ENCODE measurements at regions not wholly inside any gene's neighbourhood (a gene's known extent, or its start where the extent isn't known, plus 50 kb on each side); places are given as distances from the start of the nearest gene placed in this dataset.

DNA sequence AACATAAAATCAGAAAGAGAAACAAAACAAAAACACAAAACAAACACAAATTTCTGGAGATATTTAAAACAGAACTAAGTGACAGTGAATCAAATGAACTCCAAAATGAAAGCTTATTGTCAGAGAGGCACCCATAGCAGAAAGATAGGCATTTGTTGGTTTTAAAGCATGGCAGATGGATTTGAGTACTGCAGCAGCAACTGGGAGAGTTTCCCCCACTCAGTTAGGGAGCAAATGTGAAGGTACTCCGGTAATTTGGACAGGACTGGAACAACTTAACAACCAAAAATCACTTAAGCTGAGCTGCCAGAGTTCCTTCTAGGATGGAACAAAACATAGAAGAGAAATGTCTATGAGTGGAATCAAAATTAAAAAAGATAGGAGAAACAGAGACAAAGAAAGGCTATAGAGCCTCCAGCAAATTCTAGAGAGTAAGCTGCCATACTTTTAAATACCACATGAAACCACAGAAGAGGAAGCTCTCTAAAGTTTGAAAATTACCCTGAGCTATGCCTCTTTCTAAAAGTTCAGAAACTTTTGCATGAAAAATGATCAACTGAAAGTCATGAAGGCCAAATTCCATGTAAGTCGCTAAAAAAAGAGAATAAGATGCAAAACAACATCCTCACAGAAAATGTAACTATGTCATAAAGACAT, 1248.3 kb upstream of the USP15 start:
- no peak for DNase-seq (ENCODE audit: low read depth in 2 of 2)

DNA sequence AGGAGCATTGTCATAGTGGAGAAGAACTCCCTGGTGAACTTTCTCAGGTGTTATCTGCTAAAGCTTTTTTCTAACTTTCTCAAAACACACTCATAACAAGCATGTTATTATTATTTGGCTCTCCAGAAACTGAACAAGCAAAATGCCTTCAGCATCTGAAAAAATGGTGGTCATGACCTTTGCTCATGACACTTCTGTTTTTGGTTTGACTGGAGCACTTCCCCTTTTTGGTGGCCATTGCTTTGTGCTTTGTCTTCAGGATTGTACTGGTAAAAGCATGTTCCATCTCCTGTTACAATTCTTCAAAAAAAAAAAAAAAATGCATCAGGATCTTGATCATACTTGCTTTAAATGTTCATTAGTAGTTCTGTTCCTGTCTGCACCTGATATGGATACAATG, 1241.6 kb upstream of the USP15 start:
- DNase-seq (ENCODE audit: low read depth in 2 of 2) = no peak

DNA sequence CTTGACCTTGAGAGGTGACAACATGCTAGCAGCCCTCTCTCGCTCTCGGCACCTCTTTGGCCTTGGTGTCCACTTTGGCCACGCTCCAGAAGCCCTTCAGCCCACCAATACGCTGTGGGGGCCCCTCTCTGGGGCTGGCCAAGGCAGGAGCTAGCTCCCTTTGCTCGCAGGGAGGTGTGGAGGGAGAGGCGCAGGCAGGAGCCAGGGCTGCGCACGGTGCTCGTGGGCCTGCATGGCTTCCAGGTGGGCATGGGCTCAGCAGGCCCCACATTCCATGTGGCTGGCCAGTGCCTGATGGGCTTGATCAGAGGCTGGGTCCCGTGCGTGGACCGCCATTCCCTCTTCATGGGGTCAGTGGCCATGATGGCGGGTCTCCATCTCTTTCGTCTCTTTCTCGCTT, 1237.0 kb upstream of the USP15 start:
- DNase-seq (ENCODE audit: low read depth in 2 of 2) = no peak

DNA sequence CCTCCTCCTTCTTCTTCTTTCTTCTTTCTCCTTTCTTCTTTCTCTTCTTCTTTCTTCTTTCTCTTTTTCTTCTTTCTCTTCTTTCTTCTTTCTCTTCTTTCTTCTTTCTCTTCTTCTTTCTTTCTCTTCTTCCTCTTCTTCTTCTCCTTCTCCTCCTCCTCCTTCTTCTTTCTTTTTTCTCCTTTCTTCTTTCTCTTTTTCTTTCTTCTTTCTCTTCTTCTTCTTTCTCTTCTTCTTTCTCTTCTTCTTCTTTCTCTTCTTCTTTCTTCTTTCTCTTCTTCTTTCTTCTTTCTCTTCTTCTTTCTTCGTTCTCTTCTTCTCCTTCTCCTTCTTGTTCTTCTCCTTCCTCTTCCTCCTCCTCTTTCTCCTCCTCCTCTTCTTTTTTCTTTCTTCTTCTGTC, 1230.7 kb upstream of the USP15 start:
- no peak for DNase-seq (ENCODE audit: low read depth in 2 of 2)

DNA sequence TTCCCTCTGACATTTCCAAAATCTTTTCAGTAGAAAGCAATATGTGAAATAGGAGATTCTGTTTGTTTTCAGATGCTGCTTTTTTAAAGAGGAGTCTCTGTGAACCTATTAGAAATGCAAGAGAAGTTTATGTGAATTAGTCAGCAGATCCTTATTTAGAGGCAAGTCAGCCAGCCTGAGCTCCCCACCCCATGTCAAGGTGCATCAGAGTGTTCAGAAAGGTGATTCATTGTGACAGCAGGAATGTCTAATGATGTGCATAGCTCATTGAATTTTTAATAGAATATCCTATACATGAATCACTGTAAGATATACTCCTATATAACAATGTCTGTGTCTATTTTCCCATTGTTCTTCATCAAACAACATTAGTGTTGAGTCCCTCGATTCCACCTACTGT, 1222.4 kb upstream of the USP15 start:
- no peak for DNase-seq (ENCODE audit: low read depth in 2 of 2)

DNA sequence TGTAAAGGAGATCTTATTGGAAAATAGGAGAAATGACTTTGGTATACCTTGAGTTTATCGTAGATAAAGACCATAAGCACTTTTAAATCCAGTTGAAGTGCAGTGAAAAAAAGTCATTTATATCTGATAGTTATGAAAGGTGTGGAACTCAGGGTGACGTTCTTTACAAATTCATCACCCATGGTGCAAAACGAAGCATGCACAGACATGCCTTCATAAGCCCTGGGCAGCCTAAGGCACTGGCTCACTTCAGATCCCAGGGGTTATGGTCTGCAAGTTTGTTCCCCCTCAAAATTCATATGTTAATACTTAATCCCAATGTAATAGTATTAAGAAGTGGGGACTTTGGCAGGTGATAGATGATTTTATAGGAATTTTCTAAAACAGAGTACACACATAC, 1216.4 kb upstream of the USP15 start:
- no peak for DNase-seq (ENCODE audit: low read depth in 2 of 2)

DNA sequence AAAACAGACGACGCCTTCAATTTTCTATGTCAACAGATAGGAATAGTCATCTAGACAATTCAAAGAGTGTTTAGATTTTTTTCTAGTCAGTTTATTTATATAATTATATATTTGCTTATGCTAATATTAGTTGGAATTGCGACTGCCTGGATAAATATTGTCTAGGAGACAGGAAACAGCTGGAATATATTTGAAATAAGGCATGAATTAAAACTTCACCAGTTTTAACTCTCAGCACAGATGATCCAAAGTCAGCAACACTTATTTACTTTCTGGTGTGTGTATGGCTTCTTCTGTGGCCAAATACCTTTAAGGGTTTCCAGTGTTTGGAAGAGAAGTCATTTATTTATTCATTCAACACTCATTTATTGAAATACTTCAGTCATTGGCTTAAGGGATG, 1215.4 kb upstream of the USP15 start:
- DNase-seq (ENCODE audit: low read depth in 2 of 2) = no peak

DNA sequence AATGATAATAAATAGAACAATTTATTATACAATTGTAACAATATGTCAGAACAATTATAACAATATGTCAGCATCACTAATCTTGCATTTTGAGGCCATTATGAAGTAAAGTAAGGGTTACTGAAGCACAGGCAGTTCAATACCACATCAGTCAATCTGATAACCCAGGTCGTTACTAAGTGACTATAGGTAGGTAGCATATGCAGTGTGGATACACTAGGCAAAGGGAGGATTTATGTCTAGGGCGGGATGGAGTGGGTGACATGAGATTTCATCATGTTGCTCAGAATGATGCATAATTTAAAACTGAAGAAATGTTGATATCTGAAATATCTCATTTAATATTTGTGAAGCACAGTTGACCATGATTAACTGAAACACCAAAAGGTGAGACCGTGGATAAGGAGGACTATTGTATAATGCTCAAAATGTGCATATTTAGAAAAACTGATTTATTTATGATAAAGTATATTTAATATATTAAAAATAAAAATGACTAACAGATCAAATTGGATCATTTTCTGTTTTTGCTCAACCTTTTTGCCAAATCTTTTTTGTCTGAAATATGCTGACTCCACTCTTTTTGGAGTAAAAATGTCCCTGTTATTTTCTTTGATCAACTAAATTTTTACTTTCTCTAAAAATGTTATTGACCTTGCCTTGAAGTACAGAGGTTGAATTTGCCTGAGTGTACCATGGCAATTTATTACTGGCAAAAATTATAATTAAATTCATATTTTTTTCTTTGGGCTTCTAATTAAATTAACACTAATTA, 1189.4 kb upstream of the USP15 start:
- no peak for DNase-seq (ENCODE audit: low read depth in 2 of 2)

DNA sequence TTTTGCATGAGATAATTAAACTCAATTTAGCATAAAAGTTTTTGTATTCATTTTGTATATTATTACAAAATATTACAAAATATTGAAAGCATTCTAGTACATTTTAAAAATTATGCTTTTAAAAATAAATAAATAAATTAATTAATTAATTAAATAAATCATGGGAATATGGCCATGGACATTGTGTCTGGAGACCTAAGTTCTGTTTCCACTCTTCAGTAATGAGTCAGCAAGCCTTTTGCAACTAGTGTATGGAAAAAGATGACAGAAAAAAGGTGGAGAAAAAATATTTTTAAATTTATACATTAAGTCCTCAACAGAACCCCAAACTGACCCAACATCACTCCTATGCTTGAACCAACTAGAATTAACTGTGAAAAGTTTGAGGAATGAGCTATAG, 1187.5 kb upstream of the USP15 start:
- no peak for DNase-seq (ENCODE audit: low read depth in 2 of 2)

DNA sequence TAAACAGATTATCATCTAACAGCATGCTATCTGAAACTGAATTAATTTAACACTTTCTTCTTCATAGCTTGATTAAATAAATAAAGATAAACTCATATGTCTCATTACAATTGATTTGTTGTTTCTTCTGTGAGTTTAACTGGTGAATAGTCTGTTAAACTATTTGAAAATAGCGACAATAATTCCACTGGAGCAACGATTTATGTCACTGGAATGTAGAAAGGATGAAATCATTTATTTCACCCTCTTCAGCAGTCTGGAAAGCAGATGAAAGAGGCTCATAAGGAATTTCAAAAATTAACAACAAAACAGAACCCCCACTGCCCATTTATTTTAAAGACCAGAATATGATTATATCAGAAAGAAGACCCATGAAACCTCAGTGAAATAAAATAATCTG, 1165.1 kb upstream of the USP15 start:
- DNase-seq (ENCODE audit: low read depth in 2 of 2) = no peak

DNA sequence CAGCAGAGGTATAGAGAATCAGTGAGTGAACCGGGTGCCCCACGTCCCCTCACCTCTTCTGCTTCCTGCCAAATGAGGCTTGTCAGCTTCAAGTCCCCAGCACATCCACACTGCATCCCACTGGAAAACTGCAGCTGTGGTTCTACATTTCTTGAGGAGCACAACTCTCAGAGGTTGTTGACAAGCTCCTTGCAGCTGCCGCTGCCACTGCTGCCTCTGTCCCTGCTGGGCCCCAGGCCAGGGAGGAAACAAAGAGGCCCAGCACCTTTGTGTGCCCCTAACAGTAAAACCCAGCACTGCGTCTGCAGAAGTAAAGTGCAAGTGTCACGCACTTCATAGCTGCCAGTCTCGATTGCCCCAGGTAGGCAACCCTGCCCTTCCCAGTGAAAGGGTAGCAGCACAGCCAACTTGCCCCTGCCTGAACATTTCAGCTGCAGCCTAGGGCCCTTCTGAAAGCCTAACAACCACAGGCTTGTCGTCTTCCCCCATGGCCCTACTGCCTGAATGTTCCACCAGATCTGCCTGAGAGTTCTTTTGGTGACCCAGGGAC, 1162.1 kb upstream of the USP15 start:
- DNase-seq (ENCODE audit: low read depth in 2 of 2) = no peak

DNA sequence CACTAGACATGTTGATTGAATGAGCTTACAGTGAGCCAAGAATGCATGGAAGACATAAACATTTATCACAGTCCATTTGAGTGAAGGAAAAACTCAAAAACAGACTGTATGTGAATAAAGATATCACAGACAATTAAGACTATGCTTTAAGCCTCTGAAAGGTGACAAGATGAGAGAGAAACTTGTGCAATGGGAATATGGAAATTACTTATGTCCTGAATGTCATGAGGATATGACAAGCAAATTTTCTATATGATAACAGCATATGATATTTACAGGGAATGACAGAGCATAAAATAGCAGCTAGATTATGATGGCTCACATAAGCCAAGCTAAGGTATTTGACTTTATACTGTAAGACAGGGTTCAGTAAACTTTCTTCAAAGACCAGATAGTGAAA, 1153.1 kb upstream of the USP15 start:
- DNase-seq (ENCODE audit: low read depth in 2 of 2) = no peak

DNA sequence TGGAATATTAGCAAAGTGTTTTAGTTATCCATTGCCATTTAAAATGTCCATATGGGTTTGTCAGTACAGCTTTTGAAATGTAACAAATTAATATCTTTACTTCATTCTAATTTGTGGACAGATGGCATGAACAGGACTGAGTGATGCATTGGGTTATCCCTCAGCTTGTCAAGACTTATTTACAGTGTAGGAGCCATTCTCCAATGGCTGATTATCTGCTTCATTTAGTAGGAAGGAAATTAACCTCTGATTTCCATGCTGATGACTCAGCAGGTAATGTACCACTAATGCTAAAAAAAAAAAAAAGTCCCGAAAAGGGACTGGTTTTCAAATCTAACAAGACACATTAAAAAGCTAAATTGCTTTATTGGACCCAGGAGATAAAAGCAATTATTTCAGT, 1149.0 kb upstream of the USP15 start:
- DNase-seq (ENCODE audit: low read depth in 2 of 2) = no peak

DNA sequence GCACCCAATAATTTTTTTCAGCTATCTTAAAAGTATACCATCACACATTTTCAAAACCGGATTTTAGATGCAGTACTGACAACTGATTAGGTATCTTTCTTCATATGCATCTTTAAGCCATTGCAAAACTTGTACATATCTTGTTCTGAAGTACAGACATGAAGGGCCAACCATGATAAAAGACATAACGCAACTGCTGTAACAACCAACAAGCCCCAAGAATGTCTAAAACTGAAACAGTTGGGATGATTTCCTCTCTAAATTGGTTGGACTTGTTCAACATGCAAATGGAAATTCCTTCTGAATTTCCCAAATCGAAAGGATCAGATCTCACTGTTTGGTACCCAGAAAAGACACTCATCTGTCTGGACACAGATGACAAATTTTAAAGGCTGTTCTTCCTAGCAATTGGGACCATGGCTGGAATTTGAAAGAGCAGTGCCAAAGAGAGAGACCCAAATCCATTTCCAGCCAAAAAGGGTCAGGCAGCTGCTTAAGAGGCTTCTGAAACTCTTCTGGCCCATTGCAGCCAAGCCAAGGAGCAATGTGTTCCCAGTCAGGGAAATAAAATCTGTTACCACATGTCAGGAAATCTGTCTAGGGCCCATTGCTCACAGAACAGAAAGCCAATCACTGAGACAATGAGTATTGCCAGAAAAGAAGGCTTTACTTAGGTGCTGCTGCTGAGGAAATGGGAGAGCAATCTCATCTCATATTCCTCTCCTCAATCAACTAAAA, 1122.4 kb upstream of the USP15 start:
- DNase-seq (ENCODE audit: low read depth in 2 of 2) = no peak

DNA sequence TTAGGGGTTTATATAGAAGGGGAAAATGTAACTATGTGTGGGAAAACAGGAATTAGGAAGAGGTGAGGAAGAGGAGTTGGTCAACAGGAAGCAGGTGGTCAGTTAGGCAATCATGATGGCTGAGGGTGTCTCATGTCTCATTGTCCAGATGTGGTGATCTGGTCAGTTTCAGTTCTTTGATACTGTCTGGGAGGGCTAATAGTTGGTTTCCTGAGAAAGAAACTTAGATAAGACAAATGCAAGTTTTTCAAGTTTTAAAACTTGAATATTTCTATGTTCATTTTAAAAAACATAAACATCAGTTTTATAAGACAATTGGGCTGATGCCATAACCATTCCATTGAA, 1121.8 kb upstream of the USP15 start:
- DNase-seq (ENCODE audit: low read depth in 2 of 2) = no peak

DNA sequence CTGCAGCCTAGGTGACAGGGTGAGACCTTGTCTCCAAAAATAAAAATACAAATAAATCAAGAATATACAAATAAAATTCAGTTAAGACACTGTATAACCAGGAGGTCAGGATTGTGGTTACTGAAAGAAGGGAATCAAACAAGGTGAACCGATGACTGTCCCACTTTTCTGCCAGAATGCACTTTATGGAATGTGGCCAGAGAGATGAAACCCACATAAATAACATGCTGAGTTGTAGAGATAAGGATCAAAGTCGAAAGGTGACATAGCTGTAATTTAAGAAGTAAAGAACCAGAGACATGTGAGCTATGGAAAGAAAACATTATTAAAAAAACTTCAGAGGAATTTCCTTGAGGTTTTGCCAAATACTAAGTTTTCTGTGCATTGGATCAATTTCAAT, 1098.2 kb upstream of the USP15 start:
- DNase-seq (ENCODE audit: low read depth in 2 of 2) = no peak

DNA sequence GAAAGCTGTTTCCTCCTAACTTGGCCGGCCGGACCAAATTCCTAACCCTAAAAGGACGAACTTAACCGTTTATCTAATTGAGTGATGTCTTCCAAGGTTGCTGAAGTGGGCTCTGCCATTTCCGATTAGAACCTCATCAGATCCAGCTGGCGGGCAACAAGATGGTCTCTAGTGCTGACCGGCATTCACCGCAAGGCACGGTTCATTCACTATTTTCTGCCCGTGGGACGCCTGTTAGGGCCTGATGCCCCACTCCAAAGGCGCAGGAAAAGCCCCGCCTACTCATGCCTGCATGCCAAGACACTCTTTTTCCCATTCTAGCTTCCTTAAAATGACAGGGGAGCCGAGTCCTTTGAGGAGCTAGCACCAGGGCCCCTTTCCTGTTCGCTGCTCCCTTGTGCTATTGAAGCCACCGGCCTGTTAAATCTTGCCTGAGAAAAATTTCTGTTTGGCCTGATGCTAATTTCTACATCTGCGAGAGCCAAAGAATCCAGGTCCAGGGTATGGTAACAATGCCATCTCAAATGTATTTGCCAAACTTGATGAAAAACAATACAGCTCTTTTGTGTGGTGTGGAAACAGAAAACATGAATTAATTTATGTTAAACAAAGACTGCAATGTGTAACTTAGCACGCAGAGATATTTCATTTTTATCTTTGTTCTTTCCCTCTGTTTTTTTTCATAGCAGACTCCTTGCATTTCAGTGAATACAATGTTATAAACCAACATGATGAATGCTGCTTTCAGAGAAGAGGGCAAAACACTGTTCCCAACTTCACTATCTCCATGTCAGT, 1071.2 kb upstream of the USP15 start:
- no peak for DNase-seq (ENCODE audit: low read depth in 2 of 2)

DNA sequence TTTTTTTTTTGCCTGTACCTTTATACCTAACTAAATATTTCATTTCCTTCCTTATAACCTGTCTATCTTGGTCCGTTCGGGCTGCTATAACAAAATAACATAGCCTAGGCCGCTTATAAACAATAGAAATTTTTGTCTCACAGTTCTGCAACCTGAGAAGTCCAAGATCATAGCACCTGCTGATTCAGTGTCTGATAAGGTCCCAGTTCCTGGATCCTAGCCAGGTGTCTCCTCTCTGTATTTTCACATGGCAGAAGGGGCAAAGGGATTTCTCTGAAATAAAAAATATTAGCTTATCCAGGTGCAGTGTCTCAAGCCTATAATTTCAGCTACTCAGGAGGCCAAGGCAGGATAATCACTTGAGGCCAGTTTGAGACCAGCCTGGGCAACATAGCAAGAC, 1046.6 kb upstream of the USP15 start:
- DNase-seq (ENCODE audit: low read depth in 2 of 2) = no peak

DNA sequence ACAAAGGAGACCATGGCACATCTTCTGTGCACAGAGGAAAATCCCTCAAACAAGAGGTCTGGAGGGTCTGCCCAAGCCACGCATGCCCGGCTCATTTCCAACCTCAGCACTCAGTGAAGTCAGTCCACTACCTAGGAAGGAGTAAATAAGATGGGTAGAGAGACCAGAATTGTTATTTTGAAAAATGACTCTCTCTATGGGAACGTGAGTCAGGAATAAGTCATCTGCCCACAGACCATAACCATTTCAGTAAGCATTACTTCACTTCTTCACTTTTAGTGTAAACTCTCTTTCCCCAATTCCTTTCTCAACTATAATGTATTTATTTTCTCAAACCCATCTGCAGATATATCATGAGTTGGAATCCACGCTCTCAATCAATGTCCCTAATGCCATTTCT, 1039.9 kb upstream of the USP15 start:
- no peak for DNase-seq (ENCODE audit: low read depth in 2 of 2)

DNA sequence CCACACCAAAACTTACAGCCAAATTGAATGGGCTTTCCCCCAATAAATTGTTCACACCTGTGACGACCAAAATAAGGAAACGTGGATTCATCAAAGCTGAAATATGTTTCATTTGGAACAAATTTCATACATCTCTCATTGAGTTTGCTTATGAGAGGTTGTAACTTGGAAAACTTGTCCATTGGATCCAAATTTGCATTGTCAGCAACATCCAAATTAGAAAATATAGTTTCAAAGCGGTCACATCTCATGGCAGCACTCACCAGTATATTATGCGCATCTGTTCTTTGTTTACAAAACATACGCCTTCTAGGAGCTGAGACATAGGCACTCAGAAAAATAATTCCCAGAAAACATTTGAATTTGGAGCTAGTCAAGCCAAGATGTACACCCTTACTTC, 1028.2 kb upstream of the USP15 start:
- no peak for DNase-seq (ENCODE audit: low read depth in 2 of 2)

DNA sequence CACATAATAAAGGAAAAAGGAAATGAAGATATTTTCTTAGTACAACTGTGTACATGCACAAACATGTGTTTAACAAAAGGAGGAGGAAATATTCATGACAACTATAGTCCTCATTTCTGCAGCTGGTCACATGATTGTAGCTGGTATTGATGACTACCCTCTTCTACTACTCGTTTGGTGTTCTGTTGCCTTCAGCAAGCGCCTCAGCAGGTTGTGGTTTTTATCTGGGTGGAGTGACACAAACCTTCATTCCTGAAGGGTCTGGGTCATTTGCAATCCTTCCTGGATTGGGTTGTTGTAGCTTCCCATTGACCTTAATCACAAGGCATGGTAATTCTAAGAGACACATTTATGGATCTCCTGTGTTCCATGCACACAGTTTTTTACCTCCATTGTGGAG, 1009.9 kb upstream of the USP15 start:
- no peak for DNase-seq (ENCODE audit: low read depth in 2 of 2)

DNA sequence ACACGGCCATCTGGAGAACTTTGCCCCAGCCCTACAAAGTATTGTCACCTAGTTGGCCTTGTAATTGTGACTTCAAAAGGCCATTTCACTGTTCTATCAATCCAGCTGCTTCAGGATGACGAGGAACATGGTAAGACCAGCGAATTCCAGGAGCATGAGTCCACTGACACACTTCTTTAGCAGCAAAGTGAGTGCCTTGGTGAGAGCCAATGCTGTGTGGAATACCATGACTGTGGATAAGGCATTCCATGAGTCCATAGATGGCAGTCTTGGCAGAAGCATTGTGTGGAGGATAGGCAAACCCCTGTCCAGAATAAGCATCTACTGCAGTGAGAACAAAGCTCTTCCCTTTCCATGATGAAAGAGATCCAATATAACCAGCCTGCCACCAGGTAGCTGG, 1009.1 kb upstream of the USP15 start:
- DNase-seq (ENCODE audit: low read depth in 2 of 2) = no peak

Measured in lung microvascular endothelial cell (primary cell).